CD4-positive, alpha-beta T cell treated with Interferon gamma for 1 hour (primary cell): ENCODE measurements at regions not wholly inside any gene's neighbourhood (a gene's known extent, or its start where the extent isn't known, plus 50 kb on each side); places are given as distances from the start of the nearest gene placed in this dataset.

ENCODE experiments used
- DNase-seq: peaks from one replicate; pipeline ENCODE4 v3.0.0-alpha.2; 2020

GRCh38 chr11:81495699-81496292, 1237.9 kb downstream of the FAM181B start:
- no peak for DNase-seq

- DNase-seq = no peak
These were observed 1239.2 kb downstream of the FAM181B start for GRCh38 chr11:81494431-81494830.

GRCh38 chr11:81492923-81493445, 1240.7 kb downstream of the FAM181B start:
- no peak for DNase-seq

- DNase-seq = no peak
These were observed 1246.6 kb downstream of the FAM181B start for GRCh38 chr11:81487109-81487508.

GRCh38 chr11:81484196-81484595, 1249.5 kb downstream of the FAM181B start:
- DNase-seq = no peak

GRCh38 chr11:81477277-81477676, 1256.4 kb downstream of the FAM181B start:
- no peak for DNase-seq

- no peak for DNase-seq
These were observed 1257.3 kb downstream of the FAM181B start for GRCh38 chr11:81476345-81476744.

- no peak for DNase-seq
These were observed 1261.0 kb downstream of the FAM181B start for GRCh38 chr11:81472646-81473045.

- no peak for DNase-seq
These were observed 1263.2 kb downstream of the FAM181B start for GRCh38 chr11:81470446-81470845.

GRCh38 chr11:81459766-81460306, 1273.8 kb downstream of the FAM181B start:
- DNase-seq = no peak

GRCh38 chr11:81449588-81450156, 1284.0 kb downstream of the FAM181B start:
- DNase-seq = no peak

- DNase-seq = no peak
These were observed 1289.4 kb downstream of the FAM181B start for GRCh38 chr11:81444297-81444696.

GRCh38 chr11:81432333-81432732, 1301.3 kb downstream of the FAM181B start:
- DNase-seq = no peak

- DNase-seq = no peak
These were observed 1308.8 kb downstream of the FAM181B start for GRCh38 chr11:81424822-81425221.

- no peak for DNase-seq
These were observed 1311.3 kb downstream of the FAM181B start for GRCh38 chr11:81422402-81422801.

- no peak for DNase-seq
These were observed 1312.3 kb downstream of the FAM181B start for GRCh38 chr11:81421251-81421860.

GRCh38 chr11:81420668-81421250, 1312.9 kb downstream of the FAM181B start:
- no peak for DNase-seq

- DNase-seq = no peak
These were observed 1336.3 kb downstream of the FAM181B start for GRCh38 chr11:81397316-81397715.

- DNase-seq = no peak
These were observed 1339.4 kb downstream of the FAM181B start for GRCh38 chr11:81394311-81394710.

GRCh38 chr11:81388326-81388725, 1345.3 kb downstream of the FAM181B start:
- no peak for DNase-seq

GRCh38 chr11:81380395-81380794, 1353.3 kb downstream of the FAM181B start:
- no peak for DNase-seq

GRCh38 chr11:81377418-81377817, 1356.2 kb downstream of the FAM181B start:
- no peak for DNase-seq

- DNase-seq = no peak
These were observed 1359.7 kb downstream of the FAM181B start for GRCh38 chr11:81373986-81374385.

GRCh38 chr11:81368192-81368591, 1365.5 kb downstream of the FAM181B start:
- no peak for DNase-seq
